H1 (cell line): ENCODE measurements at regions not wholly inside any gene's neighbourhood (a gene's known extent, or its start where the extent isn't known, plus 50 kb on each side); places are given as distances from the start of the nearest gene placed in this dataset.

ENCODE experiments used
- CTCF ChIA-PET: fragments of 300-600 bp; sonication (Branson Sonifier 250); formaldehyde crosslinking; loops from one replicate; lab custom pipeline; 2021; ENCODE audit not compliant: partially characterized antibody; lab: Charles Lee
- POLR2A ChIA-PET: fragments of 300-600 bp; sonication (Branson Sonifier 250); formaldehyde crosslinking; loops from one replicate; lab custom pipeline; 2021; ENCODE audit warnings: inconsistent platforms; ENCODE audit not compliant: partially characterized antibody; lab: Charles Lee
- DNase-seq, 2 experiments: peaks; one replicate each; pipeline versions ENCODE4 v3.0.0 to v3.0.0-alpha.2; 2010 to 2022; ENCODE audit warnings: low spot score in 2 of 2, low read depth in 1 of 2, mixed read lengths in 1 of 2
- FAIRE-seq: peaks from 2 replicates; lab custom pipeline; 2011; peaks lifted over from hg19 to GRCh38; lab: Jason Lieb, UNC
- H2AFZ ChIP-seq: 2 replicates; pipeline ENCODE4 v1.8.1; 2012; ENCODE audit warnings: low read length, inconsistent platforms
- H2AK5ac ChIP-seq: 2 replicates; pipeline ENCODE4 v1.6.1; 2013; ENCODE audit warnings: low read depth, low read length
- H2BK120ac ChIP-seq: replicated peaks from 2 replicates; pipeline ENCODE3; 2013; ENCODE audit warnings: low read depth, low read length, inconsistent platforms
- H2BK12ac ChIP-seq: 2 replicates; pipeline ENCODE4 v1.6.1; 2013; ENCODE audit warnings: low read depth, low read length
- H2BK15ac ChIP-seq: 2 replicates; pipeline ENCODE4 v1.6.1; 2013; ENCODE audit warnings: low read length
- H2BK20ac ChIP-seq: 2 replicates; pipeline ENCODE4 v1.6.1; 2013; ENCODE audit warnings: low read length
- H2BK5ac ChIP-seq: 2 replicates; pipeline ENCODE4 v1.6.1; 2013; ENCODE audit warnings: low read depth, low read length
- H3K14ac ChIP-seq: 2 replicates; pipeline ENCODE4 v1.6.1; 2013; ENCODE audit warnings: inconsistent platforms; ENCODE audit not compliant: insufficient read length
- H3K18ac ChIP-seq: 2 replicates; pipeline ENCODE4 v1.6.1; 2013; ENCODE audit warnings: low read length; ENCODE audit errors: extremely low read depth
- H3K23ac ChIP-seq: 2 replicates; pipeline ENCODE4 v1.6.1; 2013; ENCODE audit warnings: inconsistent platforms; ENCODE audit not compliant: insufficient read length
- H3K23me2 ChIP-seq: 2 replicates; pipeline ENCODE4 v1.6.1; 2013; ENCODE audit warnings: low read depth, low read length
- H3K27ac ChIP-seq: 2 replicates; pipeline ENCODE4 v1.6.1; 2011; ENCODE audit warnings: low read depth, low read length, inconsistent platforms
- H3K27me3 ChIP-seq, 4 experiments: replicated peaks in 1 of 4; 1 replicate in 1 of 4; 2 replicates in 3 of 4; pipeline versions ENCODE4 v1.6.1 to v1.8.1; 2011 to 2013; ENCODE audit warnings: low read length in 3 of 4, mild to moderate bottlenecking in 3 of 4, inconsistent platforms in 2 of 4, mixed read lengths in 2 of 4, moderate library complexity in 1 of 4; ENCODE audit not compliant: control insufficient read depth in 3 of 4, insufficient read depth in 3 of 4; ENCODE audit errors: extremely low read depth in 1 of 4
- H3K36me3 ChIP-seq, 4 experiments: 2 replicates each; pipeline versions ENCODE4 v1.6.1 to v1.8.1; 2011 to 2013; ENCODE audit warnings: mild to moderate bottlenecking in 4 of 4, low read length in 3 of 4, moderate library complexity in 2 of 4, control low read depth in 1 of 4, inconsistent platforms in 1 of 4; ENCODE audit not compliant: insufficient read depth in 4 of 4, control insufficient read depth in 2 of 4
- H3K4ac ChIP-seq: replicated peaks from 2 replicates; pipeline ENCODE3; 2013; ENCODE audit warnings: low read length, low read depth, mixed read lengths, inconsistent platforms; ENCODE audit not compliant: insufficient read length
- H3K4me1 ChIP-seq, 4 experiments: replicated peaks in 1 of 4; 1 replicate in 1 of 4; 2 replicates in 3 of 4; pipeline versions ENCODE4 v1.6.1 to v1.8.1; 2011 to 2013; ENCODE audit warnings: low read length in 3 of 4, inconsistent platforms in 2 of 4, mixed read lengths in 1 of 4; ENCODE audit not compliant: insufficient read depth in 4 of 4, control insufficient read depth in 3 of 4
- H3K4me2 ChIP-seq, 2 experiments: 2 replicates each; pipeline versions ENCODE4 v1.6.1 to v1.8.1; 2011 to 2013; ENCODE audit warnings: low read depth in 2 of 2, low read length in 2 of 2, control low read depth in 1 of 2, inconsistent platforms in 1 of 2, mild to moderate bottlenecking in 1 of 2; ENCODE audit not compliant: insufficient read depth in 1 of 2
- H3K4me3 ChIP-seq, 4 experiments: fragments of 200-600, 300-600 bp in 1 of 4; sonication (generic), shearing (Covaris generic), sonication (Bioruptor Twin) in 1 of 4; 2 replicates each; pipeline versions ENCODE4 v1.5.1 to v1.8.1; 2011 to 2016; ENCODE audit warnings: low read length in 4 of 4, low read depth in 3 of 4, control low read depth in 2 of 4, inconsistent platforms in 2 of 4, mild to moderate bottlenecking in 2 of 4, mixed read lengths in 1 of 4, moderate library complexity in 1 of 4; ENCODE audit not compliant: insufficient read depth in 2 of 4; ENCODE audit errors: extremely low read depth in 1 of 4
- H3K56ac ChIP-seq: replicated peaks from 2 replicates; pipeline ENCODE3; 2013; ENCODE audit warnings: low read depth, mild to moderate bottlenecking, mixed read lengths, low read length, inconsistent platforms; ENCODE audit not compliant: insufficient read length
- H3K79me1 ChIP-seq: 2 replicates; pipeline ENCODE4 v1.6.1; 2013; ENCODE audit warnings: low read depth, low read length, control low read depth
- H3K79me2 ChIP-seq, 2 experiments: 2 replicates each; pipeline versions ENCODE4 v1.6.1 to v1.8.1; 2012 to 2013; ENCODE audit warnings: low read length in 2 of 2, mild to moderate bottlenecking in 2 of 2, inconsistent platforms in 1 of 2; ENCODE audit not compliant: insufficient read depth in 2 of 2, control insufficient read depth in 1 of 2
- H3K9ac ChIP-seq, 4 experiments: replicated peaks in 1 of 4; 1 replicate in 1 of 4; 2 replicates in 3 of 4; pipeline versions ENCODE4 v1.6.1 to v1.8.1; 2011 to 2013; ENCODE audit warnings: low read depth in 3 of 4, low read length in 3 of 4, control low read depth in 2 of 4, mild to moderate bottlenecking in 2 of 4, moderate library complexity in 2 of 4, inconsistent platforms in 1 of 4; ENCODE audit errors: extremely low read depth in 1 of 4
- H3K9me3 ChIP-seq, 2 experiments: 2 replicates each; pipeline versions ENCODE4 v1.6.1 to v1.8.1; 2012 to 2013; ENCODE audit warnings: mild to moderate bottlenecking in 2 of 2, moderate library complexity in 2 of 2, control low read depth in 1 of 2, inconsistent platforms in 1 of 2, low read depth in 1 of 2, low read length in 1 of 2, mixed read lengths in 1 of 2; ENCODE audit not compliant: insufficient read depth in 2 of 2
- H4K20me1 ChIP-seq, 2 experiments: replicated peaks in 1 of 2; 2 replicates each; pipeline versions ENCODE3 to v1.8.1; 2011 to 2013; ENCODE audit warnings: inconsistent platforms in 2 of 2, low read length in 2 of 2, mild to moderate bottlenecking in 1 of 2; ENCODE audit not compliant: insufficient read depth in 2 of 2, control insufficient read depth in 1 of 2
- H4K5ac ChIP-seq: 2 replicates; pipeline ENCODE4 v1.6.1; 2013; ENCODE audit warnings: low read length, low read depth, mixed read lengths, inconsistent platforms; ENCODE audit not compliant: insufficient read length
- H4K8ac ChIP-seq: 2 replicates; pipeline ENCODE4 v1.8.0; 2013; ENCODE audit warnings: mild to moderate bottlenecking, moderate library complexity, low read length, inconsistent platforms; ENCODE audit not compliant: insufficient read depth; ENCODE audit errors: extremely low read depth
- H4K91ac ChIP-seq: replicated peaks from 2 replicates; pipeline ENCODE3; 2013; ENCODE audit warnings: low read length, mixed read lengths, inconsistent platforms; ENCODE audit not compliant: insufficient read length
- CHD1 ChIP-seq: IDR thresholded peaks from 2 replicates; pipeline ENCODE4 v1.6.1; 2012; ENCODE audit warnings: low read depth, low read length, improper control_type of control experiment
- WGBS, 2 experiments: shearing (Covaris generic) in 1 of 2; methylation state at CpG; one replicate each; pipeline versions ENCODE4 v1.1.6 to v1.1.7; 2013 to 2015; ENCODE audit warnings: low lambda C conversion rate in 2 of 2, mixed read lengths in 2 of 2, inconsistent platforms in 1 of 2, low coverage in 1 of 2, missing lambda C conversion rate in 1 of 2; ENCODE audit not compliant: insufficient replicate concordance in 2 of 2, insufficient coverage in 1 of 2, insufficient read length in 1 of 2; ENCODE audit errors: extremely low coverage in 1 of 2, missing lambda C conversion rate in 1 of 2; 5-methylcytosine and 5-hydroxymethylcytosine counted together

DNA sequence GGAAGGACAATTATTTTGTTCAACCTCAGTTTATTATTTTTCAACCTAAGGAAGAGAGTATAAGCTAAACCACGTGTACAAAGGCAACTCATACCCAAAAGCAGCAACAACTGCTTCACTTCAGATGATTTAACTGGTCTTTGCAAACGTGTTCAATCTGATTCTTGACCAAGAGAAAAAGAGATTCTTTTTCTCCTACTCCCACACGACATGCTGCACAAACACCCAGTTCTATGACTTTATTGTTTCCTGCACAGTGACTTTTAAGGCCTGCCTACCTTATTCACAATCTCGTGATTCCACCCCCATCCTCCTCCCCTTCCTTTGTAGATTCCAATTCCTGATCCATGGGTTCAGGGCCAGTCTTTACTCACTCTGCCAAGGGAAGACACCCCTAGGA, 1394.8 kb upstream of the ZEB2 start:
- Histone ChIP-seq H2AFZ (no peak overlapping the region), H2BK120ac (no peak overlapping the region), H2BK12ac (no peak overlapping the region), H3K18ac (no peak overlapping the region), H2AK5ac (no peak overlapping the region), H3K4me1 (no peaks in the 10 kb centered on the region), H3K4me3 (no peak overlapping the region), H3K36me3 (no peaks in the 10 kb centered on the region), H3K27me3 (no peaks in the 10 kb centered on the region), H3K79me1 (no peaks in the 10 kb centered on the region), H3K56ac (no peak overlapping the region), H3K14ac (no peak overlapping the region), H3K27ac (no peak overlapping the region), H4K20me1 (no peaks in the 10 kb centered on the region), H3K9me3 (no peaks in the 10 kb centered on the region), H2BK5ac (no peak overlapping the region), H4K5ac (no peak overlapping the region), H4K8ac (no peak overlapping the region), H4K91ac (no peak overlapping the region), H2BK20ac (no peak overlapping the region), H3K4me2 (no peak overlapping the region), H3K4ac (no peak overlapping the region), H3K9ac (no peak overlapping the region), H2BK15ac (no peak overlapping the region), H3K23me2 (no peaks in the 10 kb centered on the region), H3K79me2 (no peaks in the 10 kb centered on the region), H3K23ac (no peak overlapping the region)
- CTCF ChIA-PET, result no interaction called here
- 81% methylated on average over 4 of the region's 4 CpGs; no CpG with 5 or more reads in 1 of the 2 experiments for WGBS, 2 experiments
- no peak for FAIRE-seq
- no peak for DNase-seq
- POLR2A ChIA-PET, result no interaction called here
- no peak for TF ChIP-seq CHD1
